ENCODE measurements at regions not wholly inside any gene's neighbourhood (a gene's known extent, or its start where the extent isn't known, plus 50 kb on each side); places are given as distances from the start of the nearest gene placed in this dataset.
"Not testable (repeated sequence)": the region's sequence is repeated elsewhere in the genome, so short reads cannot be mapped to it uniquely, and the experiment has no call there.

DNA sequence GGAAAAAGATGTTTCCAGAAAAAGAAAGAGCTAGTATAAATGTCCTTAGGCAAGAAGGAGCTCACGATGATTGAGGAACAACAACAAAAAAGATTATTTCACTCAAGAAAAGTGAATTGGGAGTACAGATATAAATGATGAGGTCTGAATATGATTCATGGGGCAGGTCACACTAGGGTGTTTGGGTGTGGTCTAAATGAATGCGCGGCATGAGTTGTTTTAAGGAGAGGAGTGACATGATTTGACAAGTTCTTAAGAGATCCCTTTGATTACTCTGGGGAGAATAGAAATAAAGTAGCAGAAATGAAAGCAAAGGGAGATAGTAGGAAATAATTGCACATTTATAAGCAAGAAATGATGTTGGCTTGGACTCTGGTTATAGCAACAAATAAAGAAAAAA lies 59.3 kb downstream of the NUTM2D start:
- not testable (repeated sequence) for DNase-seq

DNA sequence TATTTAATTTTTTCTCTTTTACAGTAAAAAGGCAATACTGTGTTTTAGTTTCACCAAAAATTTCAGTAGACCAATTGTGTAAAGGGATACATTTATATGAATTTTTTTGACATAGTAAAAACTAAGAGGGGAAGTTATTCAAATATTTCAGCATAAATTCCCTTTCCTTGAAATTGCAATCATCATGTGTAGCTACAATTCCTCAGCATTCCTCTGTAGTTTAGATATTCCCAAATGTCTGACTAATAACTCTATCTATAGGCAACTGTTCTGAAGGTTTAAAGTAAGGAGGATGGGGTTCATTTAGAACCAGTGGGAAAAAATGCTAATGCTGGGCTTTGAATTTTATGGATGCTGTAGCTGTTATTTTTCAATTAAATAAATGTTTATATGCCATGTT lies 65.1 kb downstream of the NUTM2D start:
- not testable (repeated sequence) for DNase-seq

DNA sequence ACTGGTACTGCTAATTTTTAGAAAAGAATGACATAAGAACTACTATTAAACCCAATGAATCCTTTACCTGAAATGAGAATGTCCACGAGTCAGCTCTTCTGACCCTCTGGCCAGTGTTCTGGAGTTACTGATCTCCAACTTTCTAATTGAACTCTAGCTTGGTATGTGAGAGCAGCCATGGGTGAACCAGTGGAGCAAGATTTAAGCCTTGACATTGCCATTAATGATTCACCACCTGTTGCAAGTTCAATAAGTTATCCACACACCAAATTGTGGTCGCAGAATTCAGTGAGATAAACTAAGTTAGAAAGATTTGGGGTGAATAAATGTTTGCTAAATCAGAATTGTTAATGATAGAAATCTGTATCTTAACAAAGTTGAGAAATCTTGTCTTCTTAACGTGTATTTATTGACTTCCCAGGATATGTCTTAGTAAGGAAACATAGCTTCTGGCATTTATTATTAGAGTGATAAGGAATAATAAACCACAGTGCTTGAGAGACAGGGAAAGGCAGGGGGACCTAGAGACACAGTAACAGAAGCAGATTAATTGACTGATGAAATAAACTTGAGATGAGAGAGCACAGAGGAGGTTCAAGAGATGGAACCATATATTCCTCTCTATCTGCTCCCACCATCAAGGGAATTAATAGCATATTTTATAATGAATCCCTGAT lies 67.3 kb downstream of the NUTM2D start:
- DNase-seq = not testable (repeated sequence)

DNA sequence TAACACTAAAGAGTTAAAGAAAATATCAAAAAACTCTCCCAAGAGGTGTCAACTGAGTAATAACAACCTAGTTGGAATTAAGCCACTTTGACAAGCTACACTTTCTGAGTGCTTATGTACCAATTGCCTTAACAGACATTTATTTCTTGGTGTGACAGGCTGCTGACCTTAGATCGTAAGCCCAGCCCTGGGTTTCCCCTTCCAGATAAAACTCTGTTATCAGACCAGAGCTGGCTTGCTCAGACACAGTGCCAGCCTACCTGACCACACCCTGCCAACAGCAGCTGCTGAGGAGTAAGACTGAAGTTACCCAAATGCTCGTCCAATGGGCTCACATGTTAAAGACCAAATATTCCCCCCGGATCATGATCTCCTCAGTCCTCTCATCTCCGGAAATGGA lies 70.9 kb upstream of the MINPP1 start:
- not testable (repeated sequence) for DNase-seq

DNA sequence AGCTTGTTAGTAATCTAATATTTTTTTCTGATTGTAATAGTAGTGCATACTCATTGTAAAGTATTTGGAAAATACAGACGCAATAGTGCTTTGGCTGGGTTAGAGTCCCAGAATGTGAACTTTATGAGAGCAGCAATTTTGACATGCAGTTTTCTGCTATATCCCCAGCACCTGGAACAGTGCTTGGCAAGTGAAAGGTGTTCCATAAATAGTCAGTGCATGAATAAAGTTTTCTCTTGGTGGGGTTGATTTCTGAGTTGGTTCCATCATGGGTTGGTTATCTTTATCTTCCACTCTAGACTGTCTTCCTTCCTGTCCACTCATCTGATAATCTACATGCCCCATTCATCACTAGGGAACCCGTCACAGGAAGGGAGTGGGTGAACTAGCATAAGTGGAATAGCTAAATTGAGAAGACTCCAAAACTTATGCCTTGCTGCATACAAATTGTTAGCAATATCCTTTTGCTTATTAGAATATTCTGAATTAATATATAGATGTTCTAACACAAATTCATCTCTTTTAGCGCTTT lies 69.3 kb upstream of the MINPP1 start:
- DNase-seq = not testable (repeated sequence)

DNA sequence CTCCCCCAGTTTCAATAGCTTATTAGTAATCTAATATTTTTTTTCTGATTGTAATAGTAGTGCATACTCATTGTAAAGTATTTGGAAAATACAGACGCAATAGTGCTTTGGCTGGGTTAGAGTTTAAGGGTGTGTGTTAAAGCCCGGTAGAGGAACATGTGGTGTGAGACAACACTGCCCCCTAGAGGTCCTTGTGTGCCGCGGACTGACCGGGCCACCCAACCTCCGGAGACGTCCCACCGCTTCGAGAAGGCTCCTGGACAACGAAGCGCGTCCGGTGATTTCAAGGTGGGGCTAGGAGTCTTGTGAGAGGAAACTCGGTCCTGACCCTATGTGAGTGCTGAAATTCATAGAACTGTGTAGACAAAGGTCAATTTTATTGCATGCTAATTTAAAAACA lies 68.6 kb upstream of the MINPP1 start:
- peak; percentile 1 for DNase-seq

DNA sequence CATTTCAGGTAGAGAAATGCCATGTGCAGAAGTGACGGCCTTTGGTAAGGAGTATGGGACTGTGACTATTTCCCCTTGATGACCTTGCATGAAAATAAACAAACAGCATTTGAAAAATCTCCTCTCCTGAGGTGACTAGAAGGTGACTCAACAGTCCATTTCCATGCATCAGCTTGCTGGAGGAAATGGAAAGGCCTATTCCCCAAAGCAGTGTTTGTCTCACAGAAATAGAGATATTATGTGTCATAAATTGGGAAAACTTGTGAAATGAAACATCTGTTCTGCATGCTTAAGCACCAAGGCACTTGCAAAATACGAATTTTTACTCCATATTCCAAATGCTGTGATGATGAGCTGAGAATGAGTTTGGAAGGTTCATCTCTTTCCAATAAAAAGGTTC lies 67.2 kb upstream of the MINPP1 start:
- DNase-seq = not testable (repeated sequence)
